NCI-H2171 treated with DMSO at 0.1 percent for 48 hours (cell line): ENCODE measurements at regions not wholly inside any gene's neighbourhood (a gene's known extent, or its start where the extent isn't known, plus 50 kb on each side); places are given as distances from the start of the nearest gene placed in this dataset.

Source experiments
- DNase-seq: peaks from one replicate; lab custom pipeline; 2025; lab: John Stamatoyannopoulos, UW

DNA sequence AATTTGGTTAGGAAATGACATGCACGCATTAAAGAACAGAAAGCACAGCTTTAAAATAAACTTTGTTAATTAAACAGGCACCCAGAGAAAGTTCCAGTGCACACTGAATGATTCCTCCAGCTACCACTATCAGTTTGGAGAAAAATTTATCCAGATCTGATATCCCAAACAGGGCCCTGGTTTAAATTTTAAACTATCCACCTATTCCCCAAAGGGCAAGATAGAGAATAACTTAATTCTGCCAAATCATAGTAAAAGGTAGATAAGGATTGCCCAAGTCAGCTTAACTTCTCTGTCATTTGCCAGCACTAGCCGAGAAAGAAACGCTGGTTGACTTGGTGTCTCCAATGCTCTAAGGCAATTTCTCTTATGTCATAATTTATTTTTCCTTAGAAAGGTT lies 321.9 kb upstream of the PKDCC start:
- no peak for DNase-seq

- no peak for DNase-seq
Measured at GRCh38 chr2:41726364-41726763, 321.5 kb upstream of the PKDCC start.

- no peak for DNase-seq
Measured at GRCh38 chr2:41727152-41727551, 320.7 kb upstream of the PKDCC start.

DNA sequence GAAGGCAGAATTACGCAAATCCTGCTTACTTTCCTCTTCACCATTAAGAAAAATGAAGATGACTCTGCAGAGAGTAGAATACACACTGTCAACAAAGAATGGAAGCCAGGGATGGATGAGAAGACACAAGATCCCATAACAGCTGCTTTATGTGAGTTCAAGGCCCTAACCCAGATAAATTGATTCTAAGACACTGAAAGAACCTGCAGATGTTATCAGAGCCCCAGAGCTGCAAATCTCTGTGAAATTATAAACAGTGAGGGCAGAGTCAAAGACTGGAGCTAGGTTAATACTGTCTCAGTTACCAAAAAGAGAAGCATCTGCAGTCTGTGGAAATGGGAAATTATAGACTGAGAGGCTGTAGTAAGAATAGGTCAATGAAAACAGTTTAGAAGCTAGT lies 320.1 kb upstream of the PKDCC start:
- no peak for DNase-seq

- no peak for DNase-seq
Measured at GRCh38 chr2:41728788-41729338, 319.0 kb upstream of the PKDCC start.

DNA sequence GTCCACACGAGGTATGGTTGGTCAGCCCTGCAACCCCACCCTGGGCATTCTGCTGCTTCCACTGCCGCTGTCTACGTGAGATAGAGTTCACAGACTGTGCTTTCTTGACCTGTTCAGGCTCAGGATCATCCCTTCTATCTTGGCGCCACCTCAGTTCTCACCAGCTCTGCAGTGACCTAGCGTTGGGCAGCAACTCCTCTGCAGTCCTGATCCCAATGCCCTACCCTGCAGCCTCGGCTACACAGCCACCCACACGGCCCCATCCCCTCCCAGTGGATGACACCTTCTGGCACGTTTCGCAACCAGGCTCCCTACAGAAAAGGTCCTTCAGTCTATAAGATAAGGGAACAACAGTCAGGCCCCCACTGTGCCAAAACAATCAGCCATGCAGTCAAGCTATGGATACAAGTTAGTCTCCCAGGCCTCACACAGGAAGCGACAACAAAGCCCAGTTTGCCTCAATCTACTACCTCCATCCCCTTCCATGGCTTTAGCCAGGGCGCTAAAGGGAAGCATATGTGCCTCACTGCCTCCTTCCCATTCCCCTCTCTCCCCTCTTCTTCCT lies 317.9 kb upstream of the PKDCC start:
- no peak for DNase-seq

GRCh38 chr2:41735006-41735405 lies 312.8 kb upstream of the PKDCC start:
- DNase-seq, result no peak

GRCh38 chr2:41735476-41735875 lies 312.3 kb upstream of the PKDCC start:
- DNase-seq, result no peak

GRCh38 chr2:41736105-41736567 lies 311.7 kb upstream of the PKDCC start:
- DNase-seq, result no peak

- no peak for DNase-seq
Measured at GRCh38 chr2:41736586-41736985, 311.2 kb upstream of the PKDCC start.

DNA sequence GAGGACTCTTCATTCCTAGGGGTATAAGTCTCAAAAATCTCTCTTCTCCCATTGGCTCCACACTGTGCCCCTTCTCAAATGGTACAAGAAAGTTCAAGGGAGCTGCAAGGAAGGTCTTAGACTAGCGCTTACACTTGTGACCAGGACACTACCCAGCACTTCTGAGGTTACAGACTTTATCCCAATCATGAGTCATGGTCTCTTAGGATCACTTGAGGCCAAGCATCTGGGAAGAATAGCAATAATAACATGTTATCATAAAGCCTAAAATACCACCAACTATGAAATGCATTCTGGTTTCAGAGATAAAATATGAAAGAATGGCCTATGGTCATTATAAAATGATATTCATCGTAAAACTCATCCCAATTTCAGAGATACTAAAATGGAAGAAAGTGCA lies 309.9 kb upstream of the PKDCC start:
- no peak for DNase-seq

- no peak for DNase-seq
Measured at GRCh38 chr2:41741951-41742595, 305.7 kb upstream of the PKDCC start.

GRCh38 chr2:41743324-41743723 lies 304.5 kb upstream of the PKDCC start:
- DNase-seq, result no peak

- DNase-seq, result no peak
Measured at GRCh38 chr2:41750829-41751228, 297.0 kb upstream of the PKDCC start.

DNA sequence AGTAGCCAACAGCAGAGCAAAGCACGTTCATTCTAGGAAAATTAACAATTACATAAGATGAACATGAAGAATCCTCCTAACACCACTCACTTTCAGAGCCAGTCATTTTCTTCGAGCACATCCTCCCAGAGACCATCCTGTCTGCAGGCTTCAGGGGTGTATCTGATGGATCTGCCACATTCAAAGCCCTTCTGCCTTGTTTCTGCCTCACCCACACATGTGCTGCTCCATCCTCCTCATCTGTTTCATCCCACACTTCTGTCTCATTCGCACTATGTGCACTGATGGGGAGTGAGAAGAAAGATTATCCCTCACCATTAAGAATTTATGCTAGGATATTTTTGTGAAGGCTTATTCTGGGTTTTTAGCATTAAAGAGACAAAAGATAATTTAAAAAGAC lies 287.9 kb upstream of the PKDCC start:
- no peak for DNase-seq

GRCh38 chr2:41763141-41763540 lies 284.7 kb upstream of the PKDCC start:
- DNase-seq, result no peak

GRCh38 chr2:41764131-41764530 lies 283.7 kb upstream of the PKDCC start:
- no peak for DNase-seq

DNA sequence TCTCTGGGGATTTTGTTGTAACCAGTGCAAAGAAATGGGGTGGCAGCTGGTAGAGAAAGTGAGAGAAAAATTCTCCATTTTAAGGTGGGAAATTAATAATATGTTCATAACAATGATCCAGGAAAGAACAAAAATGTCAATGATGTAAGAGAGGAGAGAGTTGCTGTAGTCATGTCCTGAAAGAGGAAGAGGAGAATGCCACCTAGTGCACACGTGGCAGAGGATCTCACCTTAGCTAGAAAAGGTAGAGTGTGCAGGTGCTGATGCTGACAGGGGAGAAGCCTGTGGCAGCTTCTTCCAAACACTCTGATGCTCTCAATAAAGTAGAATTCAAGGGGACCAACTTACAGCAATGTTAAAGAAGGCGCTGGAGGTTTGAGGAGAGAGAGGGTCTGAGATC lies 282.9 kb upstream of the PKDCC start:
- no peak for DNase-seq

GRCh38 chr2:41768310-41768709 lies 279.5 kb upstream of the PKDCC start:
- no peak for DNase-seq

- no peak for DNase-seq
Measured at GRCh38 chr2:41771710-41772109, 276.1 kb upstream of the PKDCC start.

DNA sequence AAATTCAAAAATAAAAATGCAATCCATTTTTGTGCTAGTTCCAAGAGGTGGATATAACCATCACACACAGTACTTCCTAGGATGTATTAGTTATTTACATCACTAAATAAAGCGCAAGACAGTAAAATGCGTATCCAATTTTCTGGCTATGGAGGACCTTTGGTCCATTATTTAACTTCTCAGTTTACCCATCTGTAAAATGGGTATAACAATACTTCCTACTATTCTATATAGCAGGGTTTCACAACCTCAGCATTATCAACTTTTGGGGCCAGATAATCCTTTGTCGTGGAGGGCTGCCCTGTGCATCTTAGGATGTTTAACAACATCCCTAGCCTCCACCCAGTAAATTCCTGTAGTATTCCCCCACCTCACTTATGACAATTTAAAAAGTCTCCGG lies 275.1 kb upstream of the PKDCC start:
- no peak for DNase-seq

DNA sequence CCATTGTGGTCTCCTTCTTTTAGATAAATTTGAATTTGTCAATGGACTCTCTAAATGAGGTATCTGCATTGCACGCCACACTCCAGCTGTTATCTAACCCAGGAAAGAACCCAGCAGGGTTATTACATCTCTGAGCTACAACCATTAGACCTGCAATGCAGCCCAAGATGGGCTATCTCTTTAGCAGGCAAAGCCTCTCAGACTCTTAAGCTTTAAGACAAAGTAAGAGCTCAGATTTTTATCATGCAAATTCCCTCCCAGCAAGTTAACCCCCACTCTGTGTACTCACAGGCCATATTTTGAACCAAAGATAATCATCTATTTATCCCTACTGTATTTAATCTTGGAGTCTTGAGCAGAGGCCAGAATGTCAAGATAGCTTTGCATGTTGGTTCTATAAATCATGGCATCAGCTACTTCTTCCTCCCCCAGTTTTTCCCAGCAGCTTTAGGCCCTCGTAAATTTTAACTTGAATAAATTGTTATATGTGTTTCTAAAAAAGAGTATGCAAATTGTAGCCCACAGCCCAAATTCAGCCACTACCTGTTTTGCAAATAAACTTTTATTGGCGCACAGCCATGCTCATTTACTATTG lies 273.7 kb upstream of the PKDCC start:
- DNase-seq, result no peak

- DNase-seq, result no peak
Measured at GRCh38 chr2:41775366-41776025, 272.3 kb upstream of the PKDCC start.
